ENCODE measurements at regions not wholly inside any gene's neighbourhood (a gene's known extent, or its start where the extent isn't known, plus 50 kb on each side); places are given as distances from the start of the nearest gene placed in this dataset.
"Not testable (repeated sequence)": the region's sequence is repeated elsewhere in the genome, so short reads cannot be mapped to it uniquely, and the experiment has no call there.

DNA sequence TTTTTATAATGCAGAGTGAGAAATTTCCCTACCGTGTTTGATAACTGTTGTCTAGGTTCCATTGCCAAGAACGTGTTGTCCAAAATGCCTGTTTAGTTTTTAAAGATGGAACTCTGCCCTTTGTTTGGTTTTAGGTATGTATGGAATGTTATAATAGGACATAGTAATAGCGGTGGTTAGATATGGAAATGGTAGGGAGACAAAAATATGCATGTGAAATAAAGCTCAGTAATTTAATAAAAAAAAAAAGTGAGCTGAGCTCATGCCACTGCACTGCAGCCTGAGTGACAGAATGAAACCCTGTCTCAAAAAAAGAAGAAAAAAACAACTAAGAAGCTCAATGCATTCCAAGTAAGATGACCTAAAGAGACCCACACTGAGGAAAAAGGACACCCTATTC, 72.9 kb downstream of the ZNF783 start:
- DNase-seq (ENCODE audit: low read depth, low spot score): no peak

GRCh38 chr7:149348758-149349369, 86.9 kb downstream of the ZNF783 start:
- DNase-seq (ENCODE audit: low read depth, low spot score): no peak

DNA sequence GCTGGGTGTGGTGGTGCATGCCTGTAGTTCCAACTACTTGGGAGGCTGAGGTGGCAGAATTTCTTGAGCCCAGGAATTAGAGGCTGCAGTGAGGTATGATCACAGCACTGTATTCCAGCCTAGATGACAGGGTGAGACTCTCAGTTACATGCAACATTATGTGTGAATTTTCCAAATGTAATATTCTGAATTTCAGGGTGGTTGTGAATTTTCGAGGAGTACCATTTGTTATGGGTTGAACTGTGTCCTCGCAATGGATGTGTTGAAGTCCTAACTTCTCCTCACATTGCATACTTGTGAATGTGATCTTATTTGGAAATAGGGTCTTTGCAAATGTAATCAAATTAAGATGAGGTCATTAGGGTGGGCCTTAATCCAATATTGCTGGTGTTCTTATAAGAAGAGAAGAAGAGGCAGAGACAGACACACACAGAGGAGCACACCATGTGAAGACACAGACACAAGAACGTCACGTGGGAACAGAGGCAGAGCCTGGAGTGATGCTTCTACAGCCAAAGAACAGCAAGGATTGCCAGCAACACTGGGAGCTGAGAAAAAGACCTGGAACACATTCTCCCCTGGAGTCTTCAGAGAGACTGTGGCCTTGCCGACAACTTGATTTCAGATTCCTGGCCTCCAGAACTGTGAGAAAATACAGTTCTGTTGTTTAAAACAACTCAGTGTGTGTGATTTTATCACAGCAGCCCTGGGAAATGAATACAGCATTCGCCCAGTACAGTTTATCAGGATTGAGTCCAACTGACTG, 91.9 kb downstream of the ZNF783 start:
- DNase-seq (ENCODE audit: low read depth, low spot score): no peak

DNA sequence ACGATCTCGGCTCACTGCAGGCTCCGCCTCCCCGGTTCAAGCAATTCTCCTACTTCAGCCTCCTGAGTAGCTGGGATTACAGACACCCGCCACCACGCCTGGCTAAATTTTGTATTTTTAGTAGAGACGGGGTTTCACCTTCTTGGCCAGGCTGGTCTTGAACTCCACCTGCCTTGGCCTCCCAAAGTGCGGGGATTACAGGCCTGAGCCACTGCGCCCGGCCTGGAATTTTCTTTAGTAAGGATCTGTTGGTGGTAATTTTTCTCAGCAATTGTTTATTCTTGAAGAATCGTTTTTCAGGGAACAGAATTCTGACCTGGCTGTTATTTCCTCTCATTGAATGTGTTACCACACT, 93.0 kb downstream of the ZNF783 start:
- not testable (repeated sequence) for DNase-seq (ENCODE audit: low read depth, low spot score)

- DNase-seq (ENCODE audit: low read depth, low spot score): peak; percentile 92
Observed at GRCh38 chr7:149355390-149356048, 93.5 kb downstream of the ZNF783 start.

DNA sequence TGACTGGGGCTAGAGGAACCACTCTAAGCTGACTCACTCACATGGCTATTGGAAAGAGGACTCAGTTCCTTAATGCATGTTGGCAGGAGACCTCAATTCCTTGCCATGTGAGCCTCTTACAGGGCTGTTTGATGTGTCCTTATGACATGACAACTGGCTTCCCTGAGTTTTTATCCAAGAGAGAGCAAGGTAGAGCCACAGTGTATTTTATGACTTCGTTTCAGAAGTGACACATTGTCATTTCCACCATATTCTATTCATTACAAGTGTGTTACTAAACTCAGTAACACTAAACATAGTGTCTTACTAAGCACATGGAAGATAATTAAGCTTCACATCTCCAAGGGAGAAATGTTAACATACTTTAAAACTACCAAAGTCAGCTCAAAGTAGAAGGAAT, 98.2 kb downstream of the ZNF777 start:
- DNase-seq (ENCODE audit: low read depth, low spot score): no peak

GRCh38 chr7:149367418-149368180, 93.3 kb downstream of the ZNF777 start:
- DNase-seq (ENCODE audit: low read depth, low spot score): no peak

DNA sequence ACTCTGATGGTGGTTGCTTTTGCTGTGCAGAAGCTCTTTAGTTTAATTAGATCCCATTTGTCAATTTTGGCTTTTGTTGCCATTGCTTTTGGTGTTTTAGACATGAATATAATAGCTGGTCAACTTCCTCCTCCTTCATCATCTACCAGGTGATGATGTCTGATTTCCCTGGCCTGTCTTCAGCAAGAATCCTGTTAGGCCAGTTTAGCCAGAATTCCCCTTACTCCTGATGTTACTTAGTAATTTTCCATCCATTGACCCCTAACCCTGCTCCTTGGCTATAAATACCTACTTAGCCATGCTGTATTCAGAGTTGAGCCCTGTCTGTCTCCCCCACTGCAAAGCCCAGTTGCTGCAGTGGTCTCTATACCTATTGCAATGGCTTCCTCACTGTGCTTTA, 91.4 kb downstream of the ZNF777 start:
- no peak for DNase-seq (ENCODE audit: low read depth, low spot score)

DNA sequence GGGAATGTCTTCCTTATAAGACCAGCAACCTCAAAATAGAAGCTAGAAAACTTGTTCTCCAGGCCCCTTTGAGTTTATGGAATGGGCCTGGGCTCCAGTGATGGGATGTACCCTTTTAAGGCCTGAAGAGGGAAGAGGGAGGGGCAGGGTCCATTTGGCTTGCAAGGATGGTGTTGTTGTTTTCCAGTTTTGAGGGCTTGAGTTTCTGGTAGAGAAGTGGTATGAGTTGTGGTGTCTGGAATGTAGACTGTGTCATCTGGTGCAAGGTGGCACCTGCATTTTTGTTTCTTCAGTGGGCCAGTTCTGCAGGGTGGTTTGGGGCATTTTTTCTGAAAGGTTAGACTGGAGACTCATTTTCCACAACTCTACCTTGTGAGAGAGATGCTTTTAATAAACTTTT, 90.1 kb downstream of the ZNF777 start:
- DNase-seq (ENCODE audit: low read depth, low spot score): no peak

- no peak for DNase-seq (ENCODE audit: low read depth, low spot score)
Observed at GRCh38 chr7:149373089-149373488, 87.8 kb downstream of the ZNF777 start.

- no peak for DNase-seq (ENCODE audit: low read depth, low spot score)
Observed at GRCh38 chr7:149375234-149376008, 85.4 kb downstream of the ZNF777 start.

DNA sequence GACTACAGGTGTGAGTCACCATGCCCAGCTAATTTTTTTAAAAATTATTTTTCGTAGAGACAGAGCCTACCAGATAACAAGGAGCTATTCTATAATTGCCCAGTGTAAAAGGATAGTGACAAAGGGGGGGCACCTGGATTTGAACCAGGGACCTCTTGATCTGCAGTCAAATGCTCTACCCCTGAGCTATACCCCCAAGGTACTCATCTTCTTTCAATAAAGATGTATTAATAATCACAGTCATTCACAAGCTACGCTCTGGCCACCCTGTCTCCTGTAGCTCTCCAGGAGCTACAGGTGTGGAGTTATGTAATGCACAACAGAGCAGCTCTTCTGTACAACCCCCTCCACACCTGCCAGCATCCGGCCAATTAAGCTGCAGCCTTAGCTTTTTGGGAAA, 83.5 kb downstream of the ZNF777 start:
- no peak for DNase-seq (ENCODE audit: low read depth, low spot score)

DNA sequence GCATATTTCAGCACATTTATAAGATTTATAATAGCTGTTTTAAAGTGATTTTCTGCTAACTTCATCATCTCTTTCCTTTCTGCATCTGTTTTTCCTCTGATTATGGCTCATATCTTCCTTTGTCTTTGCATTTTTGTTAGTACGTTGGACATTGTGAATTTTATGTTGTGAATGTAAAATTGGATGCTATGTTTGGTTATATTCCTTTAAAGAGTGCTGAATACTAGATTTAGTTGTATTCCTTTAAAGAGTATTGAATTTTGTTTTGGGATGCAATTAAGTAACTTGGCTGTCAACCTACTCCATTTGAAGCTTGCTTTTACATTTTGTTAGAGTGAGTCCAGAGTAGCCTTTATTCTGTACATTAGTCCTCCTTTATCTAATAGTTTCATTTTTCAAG, 81.2 kb downstream of the ZNF777 start:
- DNase-seq (ENCODE audit: low read depth, low spot score): no peak

GRCh38 chr7:149381245-149381644, 79.6 kb downstream of the ZNF777 start:
- no peak for DNase-seq (ENCODE audit: low read depth, low spot score)
